H1 (cell line): ENCODE measurements at regions not wholly inside any gene's neighbourhood (a gene's known extent, or its start where the extent isn't known, plus 50 kb on each side); places are given as distances from the start of the nearest gene placed in this dataset.

ENCODE experiments used
- ATF2 ChIP-seq: IDR thresholded peaks from 2 replicates; pipeline ENCODE4 v1.6.1; 2012; ENCODE audit warnings: low read length, inconsistent platforms
- CHD2 ChIP-seq: IDR thresholded peaks from 2 replicates; pipeline ENCODE4 v1.6.1; 2012; ENCODE audit warnings: low read length, improper control_type of control experiment
- GABPA ChIP-seq: IDR thresholded peaks from 2 replicates; pipeline ENCODE4 v1.6.1; 2011; ENCODE audit warnings: mild to moderate bottlenecking, low read length, moderate library complexity, borderline replicate concordance; ENCODE audit not compliant: insufficient read depth
- GTF2F1 ChIP-seq: IDR thresholded peaks from 2 replicates; pipeline ENCODE4 v1.6.1; 2012; ENCODE audit warnings: low read depth, low read length, improper control_type of control experiment, borderline replicate concordance
- KDM4A ChIP-seq: IDR thresholded peaks from one replicate; pipeline ENCODE4 v1.7.1; 2012; ENCODE audit warnings: low read depth, mild to moderate bottlenecking, moderate library complexity, low read length, inconsistent platforms; ENCODE audit not compliant: severe bottlenecking
- SIRT6 ChIP-seq: IDR thresholded peaks from one replicate; pipeline ENCODE4 v1.7.1; 2012; ENCODE audit warnings: low read length, inconsistent platforms
- YY1 ChIP-seq: IDR thresholded peaks from 2 replicates; pipeline ENCODE4 v1.6.1; 2011; ENCODE audit warnings: low read depth, mild to moderate bottlenecking, low read length
- TF ChIP-seq, protein P1 (sequence below): fragments of 300-600 bp; sonication (generic); IDR thresholded peaks from 2 replicates; pipeline ENCODE4 v1.7.1; 2012; ENCODE audit warnings: low read length, moderate library complexity, mild to moderate bottlenecking, inconsistent platforms; ENCODE audit not compliant: insufficient replicate concordance
- TF ChIP-seq, protein P2 (sequence below): IDR thresholded peaks from 2 replicates; pipeline ENCODE4 v1.6.1; 2012; ENCODE audit warnings: inconsistent platforms

GRCh38 chr2:177114712-177115111 lies 97.9 kb upstream of the HNRNPA3 start (continued):
- TF ChIP-seq, protein P1, sequence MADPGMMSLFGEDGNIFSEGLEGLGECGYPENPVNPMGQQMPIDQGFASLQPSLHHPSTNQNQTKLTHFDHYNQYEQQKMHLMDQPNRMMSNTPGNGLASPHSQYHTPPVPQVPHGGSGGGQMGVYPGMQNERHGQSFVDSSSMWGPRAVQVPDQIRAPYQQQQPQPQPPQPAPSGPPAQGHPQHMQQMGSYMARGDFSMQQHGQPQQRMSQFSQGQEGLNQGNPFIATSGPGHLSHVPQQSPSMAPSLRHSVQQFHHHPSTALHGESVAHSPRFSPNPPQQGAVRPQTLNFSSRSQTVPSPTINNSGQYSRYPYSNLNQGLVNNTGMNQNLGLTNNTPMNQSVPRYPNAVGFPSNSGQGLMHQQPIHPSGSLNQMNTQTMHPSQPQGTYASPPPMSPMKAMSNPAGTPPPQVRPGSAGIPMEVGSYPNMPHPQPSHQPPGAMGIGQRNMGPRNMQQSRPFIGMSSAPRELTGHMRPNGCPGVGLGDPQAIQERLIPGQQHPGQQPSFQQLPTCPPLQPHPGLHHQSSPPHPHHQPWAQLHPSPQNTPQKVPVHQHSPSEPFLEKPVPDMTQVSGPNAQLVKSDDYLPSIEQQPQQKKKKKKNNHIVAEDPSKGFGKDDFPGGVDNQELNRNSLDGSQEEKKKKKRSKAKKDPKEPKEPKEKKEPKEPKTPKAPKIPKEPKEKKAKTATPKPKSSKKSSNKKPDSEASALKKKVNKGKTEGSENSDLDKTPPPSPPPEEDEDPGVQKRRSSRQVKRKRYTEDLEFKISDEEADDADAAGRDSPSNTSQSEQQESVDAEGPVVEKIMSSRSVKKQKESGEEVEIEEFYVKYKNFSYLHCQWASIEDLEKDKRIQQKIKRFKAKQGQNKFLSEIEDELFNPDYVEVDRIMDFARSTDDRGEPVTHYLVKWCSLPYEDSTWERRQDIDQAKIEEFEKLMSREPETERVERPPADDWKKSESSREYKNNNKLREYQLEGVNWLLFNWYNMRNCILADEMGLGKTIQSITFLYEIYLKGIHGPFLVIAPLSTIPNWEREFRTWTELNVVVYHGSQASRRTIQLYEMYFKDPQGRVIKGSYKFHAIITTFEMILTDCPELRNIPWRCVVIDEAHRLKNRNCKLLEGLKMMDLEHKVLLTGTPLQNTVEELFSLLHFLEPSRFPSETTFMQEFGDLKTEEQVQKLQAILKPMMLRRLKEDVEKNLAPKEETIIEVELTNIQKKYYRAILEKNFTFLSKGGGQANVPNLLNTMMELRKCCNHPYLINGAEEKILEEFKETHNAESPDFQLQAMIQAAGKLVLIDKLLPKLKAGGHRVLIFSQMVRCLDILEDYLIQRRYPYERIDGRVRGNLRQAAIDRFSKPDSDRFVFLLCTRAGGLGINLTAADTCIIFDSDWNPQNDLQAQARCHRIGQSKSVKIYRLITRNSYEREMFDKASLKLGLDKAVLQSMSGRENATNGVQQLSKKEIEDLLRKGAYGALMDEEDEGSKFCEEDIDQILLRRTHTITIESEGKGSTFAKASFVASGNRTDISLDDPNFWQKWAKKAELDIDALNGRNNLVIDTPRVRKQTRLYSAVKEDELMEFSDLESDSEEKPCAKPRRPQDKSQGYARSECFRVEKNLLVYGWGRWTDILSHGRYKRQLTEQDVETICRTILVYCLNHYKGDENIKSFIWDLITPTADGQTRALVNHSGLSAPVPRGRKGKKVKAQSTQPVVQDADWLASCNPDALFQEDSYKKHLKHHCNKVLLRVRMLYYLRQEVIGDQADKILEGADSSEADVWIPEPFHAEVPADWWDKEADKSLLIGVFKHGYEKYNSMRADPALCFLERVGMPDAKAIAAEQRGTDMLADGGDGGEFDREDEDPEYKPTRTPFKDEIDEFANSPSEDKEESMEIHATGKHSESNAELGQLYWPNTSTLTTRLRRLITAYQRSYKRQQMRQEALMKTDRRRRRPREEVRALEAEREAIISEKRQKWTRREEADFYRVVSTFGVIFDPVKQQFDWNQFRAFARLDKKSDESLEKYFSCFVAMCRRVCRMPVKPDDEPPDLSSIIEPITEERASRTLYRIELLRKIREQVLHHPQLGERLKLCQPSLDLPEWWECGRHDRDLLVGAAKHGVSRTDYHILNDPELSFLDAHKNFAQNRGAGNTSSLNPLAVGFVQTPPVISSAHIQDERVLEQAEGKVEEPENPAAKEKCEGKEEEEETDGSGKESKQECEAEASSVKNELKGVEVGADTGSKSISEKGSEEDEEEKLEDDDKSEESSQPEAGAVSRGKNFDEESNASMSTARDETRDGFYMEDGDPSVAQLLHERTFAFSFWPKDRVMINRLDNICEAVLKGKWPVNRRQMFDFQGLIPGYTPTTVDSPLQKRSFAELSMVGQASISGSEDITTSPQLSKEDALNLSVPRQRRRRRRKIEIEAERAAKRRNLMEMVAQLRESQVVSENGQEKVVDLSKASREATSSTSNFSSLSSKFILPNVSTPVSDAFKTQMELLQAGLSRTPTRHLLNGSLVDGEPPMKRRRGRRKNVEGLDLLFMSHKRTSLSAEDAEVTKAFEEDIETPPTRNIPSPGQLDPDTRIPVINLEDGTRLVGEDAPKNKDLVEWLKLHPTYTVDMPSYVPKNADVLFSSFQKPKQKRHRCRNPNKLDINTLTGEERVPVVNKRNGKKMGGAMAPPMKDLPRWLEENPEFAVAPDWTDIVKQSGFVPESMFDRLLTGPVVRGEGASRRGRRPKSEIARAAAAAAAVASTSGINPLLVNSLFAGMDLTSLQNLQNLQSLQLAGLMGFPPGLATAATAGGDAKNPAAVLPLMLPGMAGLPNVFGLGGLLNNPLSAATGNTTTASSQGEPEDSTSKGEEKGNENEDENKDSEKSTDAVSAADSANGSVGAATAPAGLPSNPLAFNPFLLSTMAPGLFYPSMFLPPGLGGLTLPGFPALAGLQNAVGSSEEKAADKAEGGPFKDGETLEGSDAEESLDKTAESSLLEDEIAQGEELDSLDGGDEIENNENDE: no peak
- TF ChIP-seq YY1 (no peak), GTF2F1 (no peak), ATF2 (no peak), CHD2 (no peak), SIRT6 (no peak), KDM4A (no peak), GABPA (no peak)
- TF ChIP-seq, protein P2, sequence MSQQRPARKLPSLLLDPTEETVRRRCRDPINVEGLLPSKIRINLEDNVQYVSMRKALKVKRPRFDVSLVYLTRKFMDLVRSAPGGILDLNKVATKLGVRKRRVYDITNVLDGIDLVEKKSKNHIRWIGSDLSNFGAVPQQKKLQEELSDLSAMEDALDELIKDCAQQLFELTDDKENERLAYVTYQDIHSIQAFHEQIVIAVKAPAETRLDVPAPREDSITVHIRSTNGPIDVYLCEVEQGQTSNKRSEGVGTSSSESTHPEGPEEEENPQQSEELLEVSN: no peak
- TF ChIP-seq, all 59 proteins: peak for 0
